ENCODE measurements at regions not wholly inside any gene's neighbourhood (a gene's known extent, or its start where the extent isn't known, plus 50 kb on each side); places are given as distances from the start of the nearest gene placed in this dataset.
A peak's percentile ranks its signal among the peaks of the same experiment; 100 is the strongest.

DNA sequence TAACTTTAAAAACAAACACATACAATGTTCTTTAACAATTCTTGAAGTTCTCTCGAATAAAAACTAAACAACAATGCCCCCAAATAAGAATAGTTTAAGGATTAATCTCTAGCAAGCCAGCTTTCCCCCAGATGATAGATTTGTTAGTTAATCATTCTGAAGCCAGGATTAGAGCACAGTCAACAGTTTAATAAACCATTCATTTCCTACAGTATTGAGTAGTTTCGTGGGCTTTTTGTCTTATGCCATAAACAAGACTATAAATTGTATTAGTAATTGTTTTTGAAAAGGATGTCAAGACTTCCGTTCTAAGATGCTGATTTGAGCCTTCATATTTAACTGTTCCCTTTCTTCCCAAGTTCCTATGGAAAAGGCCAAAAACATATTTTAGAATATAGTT lies 136.6 kb downstream of the PIK3R1 start:
- no peak overlapping the region for H3K27ac ChIP-seq
- H3K9ac ChIP-seq (ENCODE audit: insufficient read length) = no peak overlapping the region
- H3K4me3 ChIP-seq = no peak overlapping the region
- no peak for DNase-seq (ENCODE audit: low read depth, low spot score)
- no peaks in the 10 kb centered on the region for H3K9me3 ChIP-seq (ENCODE audit: low read depth, low read length)
- H3K36me3 ChIP-seq (ENCODE audit: insufficient read depth, low read length) = no peaks in the 10 kb centered on the region
- no peak for TF ChIP-seq POLR2AphosphoS5 (IDR thresholded peaks at IDR 0.05; ENCODE audit: borderline replicate concordance, low read depth, low read length)
- TF ChIP-seq EZH2 (IDR thresholded peaks at IDR 0.05) = no peak
- TF ChIP-seq FOXP2 (optimal IDR thresholded peaks at IDR 0.05; ENCODE audit: control extremely low read depth, extremely low read length, insufficient read depth) = no peak

DNA sequence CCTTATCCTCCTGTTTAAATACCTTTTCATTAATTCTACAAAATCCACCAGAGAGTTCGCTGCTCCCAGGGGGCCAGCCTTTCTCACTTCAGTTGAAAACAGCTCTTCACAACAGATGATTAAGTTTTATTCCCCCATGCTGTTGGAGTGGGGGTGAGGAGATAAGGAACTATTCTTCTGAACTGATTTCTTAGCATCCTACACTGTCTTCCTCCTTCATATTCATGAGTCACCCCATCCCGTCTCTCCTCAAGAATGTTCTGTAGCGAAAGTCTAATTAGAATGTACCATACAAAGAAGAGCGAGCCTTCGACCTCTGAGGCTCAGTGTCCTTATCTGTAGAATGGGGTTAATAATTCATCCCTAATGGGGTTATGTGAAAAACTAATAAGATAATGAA lies 138.0 kb downstream of the PIK3R1 start:
- no peaks in the 10 kb centered on the region for H3K36me3 ChIP-seq (ENCODE audit: insufficient read depth, low read length)
- H3K27ac ChIP-seq = no peak overlapping the region
- no peak overlapping the region for H3K4me3 ChIP-seq
- no peak overlapping the region for H3K9ac ChIP-seq (ENCODE audit: insufficient read length)
- TF ChIP-seq FOXP2 (optimal IDR thresholded peaks at IDR 0.05; ENCODE audit: control extremely low read depth, extremely low read length, insufficient read depth) (no peak), POLR2AphosphoS5 (IDR thresholded peaks at IDR 0.05; ENCODE audit: borderline replicate concordance, low read depth, low read length) (no peak), EZH2 (IDR thresholded peaks at IDR 0.05) (no peak)
- no peaks in the 10 kb centered on the region for H3K9me3 ChIP-seq (ENCODE audit: low read depth, low read length)
- DNase-seq (ENCODE audit: low read depth, low spot score) = no peak

DNA sequence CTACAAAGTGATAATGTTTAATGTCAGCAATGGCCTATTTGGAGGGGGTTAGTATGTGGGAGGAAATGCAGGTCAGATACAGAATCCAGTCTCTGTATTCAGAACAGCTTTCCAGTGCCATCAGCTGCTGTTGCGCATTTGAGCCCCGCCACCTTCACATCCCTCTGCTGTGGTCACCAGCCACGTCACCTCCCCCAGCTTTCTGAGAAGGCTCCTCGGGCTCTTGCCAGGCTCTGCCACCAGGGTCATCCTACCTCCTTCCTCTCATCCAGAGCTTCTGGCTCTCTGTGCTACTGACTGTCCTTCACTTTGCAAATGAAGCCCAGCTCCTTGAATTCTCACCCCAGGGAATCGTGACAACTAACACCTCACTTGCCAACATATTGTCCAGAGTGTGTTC lies 138.8 kb downstream of the PIK3R1 start:
- no peak overlapping the region for H3K27ac ChIP-seq
- no peak for TF ChIP-seq POLR2AphosphoS5 (IDR thresholded peaks at IDR 0.05; ENCODE audit: borderline replicate concordance, low read depth, low read length)
- TF ChIP-seq FOXP2 (optimal IDR thresholded peaks at IDR 0.05; ENCODE audit: control extremely low read depth, extremely low read length, insufficient read depth) = no peak
- TF ChIP-seq EZH2 (IDR thresholded peaks at IDR 0.05) = no peak
- DNase-seq (ENCODE audit: low read depth, low spot score) = no peak
- no peak overlapping the region for H3K9ac ChIP-seq (ENCODE audit: insufficient read length)
- H3K9me3 ChIP-seq (ENCODE audit: low read depth, low read length) = no peaks in the 10 kb centered on the region
- H3K36me3 ChIP-seq (ENCODE audit: insufficient read depth, low read length) = no peaks in the 10 kb centered on the region
- no peak overlapping the region for H3K4me3 ChIP-seq

DNA sequence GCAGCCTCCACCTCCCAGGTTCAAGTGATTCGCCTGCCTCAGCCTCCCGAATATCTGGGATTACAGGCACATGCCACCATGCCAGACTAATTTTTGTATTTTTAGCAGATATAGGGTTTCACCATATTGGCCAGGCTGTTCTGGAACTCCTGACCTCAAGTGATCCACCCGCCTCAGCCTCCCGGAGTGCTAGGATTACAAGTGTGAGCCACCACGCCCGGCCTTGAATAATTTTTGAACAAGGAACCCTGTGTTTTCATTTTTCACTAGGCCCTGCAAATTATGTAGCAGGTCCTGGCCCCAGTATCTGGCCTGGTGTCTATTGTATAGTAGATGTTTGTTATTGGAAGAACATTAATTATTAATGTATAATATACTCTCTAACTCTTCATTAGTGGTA lies 140.7 kb downstream of the PIK3R1 start:
- DNase-seq (ENCODE audit: low read depth, low spot score) = no peak
- H3K36me3 ChIP-seq (ENCODE audit: insufficient read depth, low read length) = no peaks in the 10 kb centered on the region
- H3K9ac ChIP-seq (ENCODE audit: insufficient read length) = no peak overlapping the region
- H3K4me3 ChIP-seq = no peak overlapping the region
- TF ChIP-seq POLR2AphosphoS5 (IDR thresholded peaks at IDR 0.05; ENCODE audit: borderline replicate concordance, low read depth, low read length) (no peak), EZH2 (IDR thresholded peaks at IDR 0.05) (no peak), FOXP2 (optimal IDR thresholded peaks at IDR 0.05; ENCODE audit: control extremely low read depth, extremely low read length, insufficient read depth) (no peak)
- no peaks in the 10 kb centered on the region for H3K9me3 ChIP-seq (ENCODE audit: low read depth, low read length)
- no peak overlapping the region for H3K27ac ChIP-seq

DNA sequence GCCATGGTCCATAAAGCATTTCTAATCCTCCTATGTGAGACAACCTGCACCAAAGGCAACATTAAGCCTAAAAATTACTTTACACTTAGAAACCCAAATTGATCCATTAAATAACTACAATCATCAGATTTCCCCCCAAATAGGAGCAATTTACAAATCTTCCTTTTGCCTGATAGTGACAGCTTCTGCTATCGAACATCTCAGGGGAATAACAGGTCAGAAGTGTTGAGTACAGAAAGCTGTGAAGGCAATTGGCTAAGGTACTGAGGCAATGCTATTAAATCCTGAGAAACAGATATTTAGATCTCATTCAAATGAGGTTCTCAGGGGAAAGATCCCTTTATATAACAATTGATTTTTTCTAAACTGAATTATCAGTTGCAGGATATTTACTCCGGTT lies 141.1 kb downstream of the PIK3R1 start:
- Histone ChIP-seq H3K36me3 (ENCODE audit: insufficient read depth, low read length) (no peaks in the 10 kb centered on the region), H3K9ac (ENCODE audit: insufficient read length) (no peak overlapping the region), H3K4me3 (0 out of 2 replicates have a peak overlapping the region, but pooled peaks have one; percentile 50), H3K27ac (peak overlapping the region; percentile 90; the same call in 1 of the 2 replicates), H3K9me3 (ENCODE audit: low read depth, low read length) (no peaks in the 10 kb centered on the region)
- DNase-seq (ENCODE audit: low read depth, low spot score) = no peak
- no peak for TF ChIP-seq FOXP2 (optimal IDR thresholded peaks at IDR 0.05; ENCODE audit: control extremely low read depth, extremely low read length, insufficient read depth)
- TF ChIP-seq EZH2 (IDR thresholded peaks at IDR 0.05) = no peak
- no peak for TF ChIP-seq POLR2AphosphoS5 (IDR thresholded peaks at IDR 0.05; ENCODE audit: borderline replicate concordance, low read depth, low read length)

DNA sequence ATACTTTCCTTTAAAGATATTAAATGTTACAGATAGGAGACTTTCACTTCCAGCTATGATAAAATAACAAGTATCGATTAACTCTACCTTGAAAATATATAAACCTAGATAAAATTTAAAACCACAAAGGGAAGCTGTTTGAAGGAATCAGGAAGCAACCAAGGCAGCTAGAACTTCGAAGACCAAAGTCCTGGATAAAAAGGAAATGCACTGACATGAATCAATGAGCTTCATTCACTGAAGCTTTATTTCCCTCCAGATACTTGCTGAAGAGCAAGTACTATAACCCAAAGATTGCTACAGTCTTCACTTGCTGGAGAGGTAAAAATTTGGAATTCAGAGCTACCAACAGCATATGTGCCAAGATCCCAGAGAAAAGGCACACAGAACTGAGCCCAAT lies 144.1 kb downstream of the PIK3R1 start:
- Histone ChIP-seq H3K9ac (ENCODE audit: insufficient read length) (no peak overlapping the region), H3K27ac (no peak overlapping the region), H3K4me3 (no peak overlapping the region), H3K9me3 (ENCODE audit: low read depth, low read length) (peaks cover 5% of the 10 kb centered on the region; the same call in 1 of the 2 replicates), H3K36me3 (ENCODE audit: insufficient read depth, low read length) (no peaks in the 10 kb centered on the region)
- TF ChIP-seq FOXP2 (optimal IDR thresholded peaks at IDR 0.05; ENCODE audit: control extremely low read depth, extremely low read length, insufficient read depth) (no peak), EZH2 (IDR thresholded peaks at IDR 0.05) (no peak), POLR2AphosphoS5 (IDR thresholded peaks at IDR 0.05; ENCODE audit: borderline replicate concordance, low read depth, low read length) (no peak)
- no peak for DNase-seq (ENCODE audit: low read depth, low spot score)

DNA sequence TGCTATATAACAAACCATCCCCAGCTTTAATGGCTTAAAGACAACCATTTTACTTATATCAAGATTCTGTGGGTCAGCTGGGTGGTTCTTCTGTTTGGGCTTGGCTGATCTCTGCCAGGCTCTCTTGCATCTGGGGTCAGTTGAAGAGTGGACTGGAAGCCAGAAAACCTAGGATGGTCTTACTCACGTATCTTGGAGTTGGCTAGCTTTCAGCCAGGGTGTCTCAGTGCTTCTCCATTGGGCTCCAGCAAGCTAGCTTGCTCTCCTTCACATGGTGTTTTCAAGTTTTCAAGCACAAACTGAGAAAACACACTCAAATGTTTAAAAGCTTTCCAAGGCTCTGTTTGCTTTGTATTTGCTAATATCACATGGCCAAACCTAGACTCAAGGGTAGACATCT lies 146.8 kb downstream of the PIK3R1 start:
- no peak for DNase-seq (ENCODE audit: low read depth, low spot score)
- no peak overlapping the region for H3K9ac ChIP-seq (ENCODE audit: insufficient read length)
- no peak overlapping the region for H3K27ac ChIP-seq
- no peak overlapping the region for H3K4me3 ChIP-seq
- H3K9me3 ChIP-seq (ENCODE audit: low read depth, low read length) = peaks cover 5% of the 10 kb centered on the region; the same call in 1 of the 2 replicates
- TF ChIP-seq FOXP2 (optimal IDR thresholded peaks at IDR 0.05; ENCODE audit: control extremely low read depth, extremely low read length, insufficient read depth) (no peak), POLR2AphosphoS5 (IDR thresholded peaks at IDR 0.05; ENCODE audit: borderline replicate concordance, low read depth, low read length) (no peak), EZH2 (IDR thresholded peaks at IDR 0.05) (no peak)
- H3K36me3 ChIP-seq (ENCODE audit: insufficient read depth, low read length) = no peaks in the 10 kb centered on the region

- DNase-seq (ENCODE audit: low read depth, low spot score) = no peak
- H3K4me3 ChIP-seq = no peak overlapping the region
- H3K9ac ChIP-seq (ENCODE audit: insufficient read length) = no peak overlapping the region
- H3K36me3 ChIP-seq (ENCODE audit: insufficient read depth, low read length) = no peaks in the 10 kb centered on the region
- H3K27ac ChIP-seq = peak overlapping the region; percentile 72; the same call in 1 of the 2 replicates
- TF ChIP-seq FOXP2 (optimal IDR thresholded peaks at IDR 0.05; ENCODE audit: control extremely low read depth, extremely low read length, insufficient read depth) = no peak
- no peak for TF ChIP-seq EZH2 (IDR thresholded peaks at IDR 0.05)
- H3K9me3 ChIP-seq (ENCODE audit: low read depth, low read length) = peaks cover 5% of the 10 kb centered on the region; the same call in 1 of the 2 replicates
These were observed 150.3 kb downstream of the PIK3R1 start for GRCh38 chr5:68365889-68366288.

DNA sequence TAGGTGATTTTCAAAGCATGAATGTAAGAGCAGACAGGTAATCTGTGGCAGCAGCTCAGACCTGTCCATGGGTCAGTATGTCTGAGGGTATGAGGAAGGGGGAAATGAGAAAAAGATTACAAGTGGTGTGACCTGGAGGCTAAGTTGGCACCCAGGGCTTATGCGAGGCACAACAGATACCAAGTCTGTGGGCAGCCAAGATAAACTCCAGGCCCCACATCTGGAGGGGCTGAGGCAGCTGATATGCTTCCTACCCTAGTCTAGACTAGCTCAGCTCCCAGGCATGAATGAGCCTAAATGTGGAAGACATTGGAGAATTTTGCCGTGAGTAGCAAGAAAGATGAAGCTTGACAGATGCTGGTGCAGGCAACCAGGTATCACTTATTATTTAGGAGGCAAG lies 151.7 kb downstream of the PIK3R1 start:
- DNase-seq (ENCODE audit: low read depth, low spot score) = no peak
- TF ChIP-seq EZH2 (IDR thresholded peaks at IDR 0.05) (no peak), FOXP2 (optimal IDR thresholded peaks at IDR 0.05; ENCODE audit: control extremely low read depth, extremely low read length, insufficient read depth) (no peak), POLR2AphosphoS5 (IDR thresholded peaks at IDR 0.05; ENCODE audit: borderline replicate concordance, low read depth, low read length) (no peak)
- Histone ChIP-seq H3K27ac (no peak overlapping the region), H3K36me3 (ENCODE audit: insufficient read depth, low read length) (no peaks in the 10 kb centered on the region), H3K9me3 (ENCODE audit: low read depth, low read length) (peaks cover 5% of the 10 kb centered on the region; the same call in 1 of the 2 replicates), H3K4me3 (no peak overlapping the region), H3K9ac (ENCODE audit: insufficient read length) (no peak overlapping the region)
